CD4-positive, CD25-positive, alpha-beta regulatory T cell (primary cell): ENCODE measurements at regions not wholly inside any gene's neighbourhood (a gene's known extent, or its start where the extent isn't known, plus 50 kb on each side); places are given as distances from the start of the nearest gene placed in this dataset.

Experiments used
- ATAC-seq, 2 donors: fragments of 150-1000 bp; cut with Tn5 transposase; one replicate each; pipeline ENCODE4 v1.10.0; 2021; ENCODE audit warnings: low read depth in 2 of 2, moderate number of reproducible peaks in 2 of 2, moderate library complexity in 1 of 2
- DNase-seq, 3 donors: peaks; one replicate each; pipeline versions ENCODE4 v3.0.0 to v3.0.0-alpha.2; 2012 to 2022; ENCODE audit warnings: mixed read lengths in 1 of 3
- H3K27ac ChIP-seq: one replicate; pipeline ENCODE4 v1.7.0; 2013; ENCODE audit warnings: mild to moderate bottlenecking, low read length; ENCODE audit not compliant: insufficient read depth, poor library complexity, severe bottlenecking
- H3K27me3 ChIP-seq: one replicate; pipeline ENCODE4 v1.7.0; 2013; ENCODE audit warnings: low read length; ENCODE audit not compliant: control insufficient read depth, insufficient read depth
- H3K36me3 ChIP-seq: one replicate; pipeline ENCODE4 v1.7.0; 2013; ENCODE audit warnings: mild to moderate bottlenecking, low read length, moderate library complexity; ENCODE audit not compliant: control insufficient read depth, insufficient read depth
- H3K4me1 ChIP-seq: 2 replicates; pipeline ENCODE4 v1.7.0; 2013; ENCODE audit warnings: mild to moderate bottlenecking, low read length; ENCODE audit not compliant: insufficient read depth, control insufficient read depth, poor library complexity, severe bottlenecking
- H3K4me3 ChIP-seq: one replicate; pipeline ENCODE4 v1.7.0; 2013; ENCODE audit warnings: low read depth, mild to moderate bottlenecking, low read length, moderate library complexity
- H3K9me3 ChIP-seq, 2 experiments: 1 replicate in 1 of 2; 2 replicates in 1 of 2; pipeline ENCODE4 v1.7.0; 2013; ENCODE audit warnings: low read length in 2 of 2, mild to moderate bottlenecking in 1 of 2, moderate library complexity in 1 of 2; ENCODE audit not compliant: control insufficient read depth in 2 of 2
- H3K27ac Mint-ChIP-seq, 3 donors: one replicate each; pipeline ENCODE4 v1.8.0; 2020 to 2022; ENCODE audit warnings: mild to moderate bottlenecking in 3 of 3, mixed read lengths in 3 of 3, moderate library complexity in 2 of 3
- H3K27me3 Mint-ChIP-seq: one replicate; pipeline ENCODE4 v1.8.0; 2022; ENCODE audit warnings: mild to moderate bottlenecking, mixed read lengths
- H3K36me3 Mint-ChIP-seq: one replicate; pipeline ENCODE4 v1.8.0; 2020; ENCODE audit warnings: mixed read lengths
- H3K4me1 Mint-ChIP-seq, 4 donors: one replicate each; pipeline ENCODE4 v1.8.0; 2020 to 2022; ENCODE audit warnings: mixed read lengths in 4 of 4, mild to moderate bottlenecking in 1 of 4
- H3K4me3 Mint-ChIP-seq, 4 donors: one replicate each; pipeline ENCODE4 v1.8.0; 2020 to 2022; ENCODE audit warnings: mild to moderate bottlenecking in 4 of 4, mixed read lengths in 4 of 4, moderate library complexity in 3 of 4
- H3K9me3 Mint-ChIP-seq, 7 donors: one replicate each; pipeline ENCODE4 v1.8.0; 2020 to 2022; ENCODE audit warnings: mixed read lengths in 7 of 7, mild to moderate bottlenecking in 3 of 7, moderate library complexity in 2 of 7

- no peak overlapping the region for H3K4me3 ChIP-seq
These were observed 1255.4 kb upstream of the SPRY2 start for GRCh38 chr13:81596224-81596753.

DNA sequence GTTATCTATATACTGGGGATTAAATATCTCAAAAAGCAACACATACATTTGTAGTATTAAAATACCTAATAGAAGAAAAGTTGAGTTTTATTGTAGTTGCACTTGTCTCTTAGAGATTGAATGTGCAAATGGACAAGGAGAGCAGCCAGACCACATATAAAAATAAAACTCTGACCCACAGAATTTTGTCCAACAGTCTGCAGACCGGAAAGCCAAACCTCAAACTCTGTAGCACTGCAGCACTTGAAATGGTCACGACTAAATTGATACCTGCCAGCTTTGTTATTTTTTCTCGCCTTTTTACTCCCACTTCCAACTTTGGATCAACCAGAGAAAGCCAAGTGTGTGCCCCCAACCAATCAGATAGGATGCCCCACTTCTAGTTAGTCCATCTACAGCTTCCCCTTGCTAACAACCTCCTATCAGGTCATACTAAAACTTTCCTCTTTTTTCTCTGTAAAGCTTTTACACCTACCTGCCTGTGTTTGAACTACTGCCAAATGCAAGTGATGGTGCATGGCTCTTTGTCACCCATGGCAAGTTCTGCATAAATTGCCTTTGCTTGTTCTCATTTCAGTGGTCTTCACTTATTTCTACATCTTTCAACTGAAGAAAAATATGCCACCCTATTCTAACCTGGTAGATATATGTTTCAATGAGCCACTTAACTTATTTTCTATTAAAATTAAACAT, 1250.7 kb upstream of the SPRY2 start:
- H3K27me3 Mint-ChIP-seq: no peaks in the 10 kb centered on the region
- H3K4me1 ChIP-seq: no peaks in the 10 kb centered on the region
- H3K36me3 Mint-ChIP-seq: no peaks in the 10 kb centered on the region
- ATAC-seq (no peak), DNase-seq (no peak)
- no peaks in the 10 kb centered on the region for H3K36me3 ChIP-seq
- H3K4me1 Mint-ChIP-seq: no peaks in the 10 kb centered on the region
- H3K4me3 ChIP-seq: no peak overlapping the region
- no peak overlapping the region for H3K27ac ChIP-seq
- no peaks in the 10 kb centered on the region for H3K27me3 ChIP-seq
- no peak overlapping the region for H3K27ac Mint-ChIP-seq
- H3K9me3 ChIP-seq: peaks cover 0 to 10% of the 10 kb centered on the region in 2 experiments
- peaks cover 0 to 10% (median 4%) of the 10 kb centered on the region in 7 donors for H3K9me3 Mint-ChIP-seq
- no peak overlapping the region for H3K4me3 Mint-ChIP-seq

More at GRCh38 chr13:81596224-81596753, 1255.4 kb upstream of the SPRY2 start:
- Histone ChIP-seq H3K9me3 (peaks cover 2 to 10% of the 10 kb centered on the region in 2 experiments), H3K27ac (no peak overlapping the region), H3K27me3 (no peaks in the 10 kb centered on the region), H3K36me3 (no peaks in the 10 kb centered on the region), H3K4me1 (no peaks in the 10 kb centered on the region)
- ATAC-seq: no peak
- DNase-seq: no peak
- Mint-ChIP-seq H3K9me3 (peaks cover 0 to 10% (median 7%) of the 10 kb centered on the region in 7 donors), H3K36me3 (no peaks in the 10 kb centered on the region), H3K4me1 (no peaks in the 10 kb centered on the region), H3K27me3 (no peaks in the 10 kb centered on the region), H3K4me3 (no peak overlapping the region), H3K27ac (no peak overlapping the region)

DNA sequence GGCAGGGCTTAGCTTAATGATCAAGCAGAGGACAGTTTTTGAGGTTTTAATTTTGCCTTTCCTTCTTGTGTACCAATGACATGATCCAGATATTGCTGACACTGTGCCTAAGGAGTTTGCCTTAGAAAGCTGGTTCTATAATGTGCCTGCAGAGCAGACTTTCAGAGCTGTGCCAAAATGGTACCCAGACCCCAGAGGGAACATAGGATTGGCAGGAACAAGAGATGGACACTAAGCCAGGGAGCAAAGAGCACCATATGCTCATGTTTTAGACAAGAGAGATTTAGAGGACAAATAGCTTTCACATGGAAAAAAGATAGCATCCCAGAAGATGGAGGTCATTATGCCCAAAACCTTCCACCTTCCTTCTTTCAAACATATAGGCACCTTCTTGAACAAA, 1241.5 kb upstream of the SPRY2 start:
- Histone ChIP-seq H3K27ac (no peak overlapping the region), H3K4me3 (no peak overlapping the region), H3K27me3 (no peaks in the 10 kb centered on the region), H3K36me3 (no peaks in the 10 kb centered on the region), H3K9me3 (no peaks in the 10 kb centered on the region), H3K4me1 (no peaks in the 10 kb centered on the region)
- H3K36me3 Mint-ChIP-seq: no peaks in the 10 kb centered on the region
- H3K4me3 Mint-ChIP-seq: no peak overlapping the region
- ATAC-seq (no peak), DNase-seq (no peak)
- no peaks in the 10 kb centered on the region for H3K27me3 Mint-ChIP-seq
- no peak overlapping the region for H3K27ac Mint-ChIP-seq
- H3K4me1 Mint-ChIP-seq: peaks cover 0 to 1% (median 0%) of the 10 kb centered on the region in 4 donors
- peaks cover 0 to 19% (median 4%) of the 10 kb centered on the region in 7 donors for H3K9me3 Mint-ChIP-seq

GRCh38 chr13:81577601-81578195, 1236.8 kb upstream of the SPRY2 start:
- no peaks in the 10 kb centered on the region for H3K4me1 ChIP-seq
- H3K27ac Mint-ChIP-seq: no peak overlapping the region
- H3K4me3 ChIP-seq: no peak overlapping the region
- ATAC-seq (no peak), DNase-seq (no peak)
- H3K27me3 ChIP-seq: no peaks in the 10 kb centered on the region
- no peaks in the 10 kb centered on the region for H3K36me3 Mint-ChIP-seq
- no peaks in the 10 kb centered on the region for H3K36me3 ChIP-seq
- no peak overlapping the region for H3K27ac ChIP-seq
- peaks cover 0 to 1% (median 0%) of the 10 kb centered on the region in 4 donors for H3K4me1 Mint-ChIP-seq
- peaks cover 0 to 25% (median 2%) of the 10 kb centered on the region in 7 donors for H3K9me3 Mint-ChIP-seq
- no peaks in the 10 kb centered on the region for H3K27me3 Mint-ChIP-seq
- H3K4me3 Mint-ChIP-seq: no peak overlapping the region
- H3K9me3 ChIP-seq: no peaks in the 10 kb centered on the region

DNA sequence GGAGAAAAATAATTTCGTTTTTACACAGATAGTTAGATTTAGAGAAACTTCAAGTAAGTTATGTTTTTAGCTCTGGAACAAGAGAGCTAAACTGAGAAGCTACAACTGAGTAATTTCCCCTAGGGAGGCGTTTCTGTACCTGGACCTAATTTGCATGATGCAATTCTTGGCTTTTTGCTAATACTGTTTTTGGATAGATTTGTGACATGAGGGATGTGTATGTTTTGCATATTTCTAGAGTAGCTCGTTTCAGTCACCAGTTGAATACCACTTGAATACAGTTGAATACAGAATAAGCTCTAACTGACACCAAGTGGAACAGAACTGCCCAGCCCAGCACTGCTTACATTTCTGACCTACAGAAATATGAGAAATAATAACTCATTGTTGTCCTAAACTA, 1227.9 kb upstream of the SPRY2 start:
- Histone ChIP-seq H3K4me3 (no peak overlapping the region), H3K27me3 (no peaks in the 10 kb centered on the region), H3K27ac (no peak overlapping the region), H3K36me3 (no peaks in the 10 kb centered on the region), H3K4me1 (no peaks in the 10 kb centered on the region), H3K9me3 (no peaks in the 10 kb centered on the region)
- H3K27ac Mint-ChIP-seq: no peak overlapping the region
- no peak overlapping the region for H3K4me3 Mint-ChIP-seq
- ATAC-seq: no peak
- H3K27me3 Mint-ChIP-seq: no peaks in the 10 kb centered on the region
- no peaks in the 10 kb centered on the region for H3K4me1 Mint-ChIP-seq
- H3K9me3 Mint-ChIP-seq: peaks cover 2 to 12% (median 4%) of the 10 kb centered on the region in 7 donors
- no peaks in the 10 kb centered on the region for H3K36me3 Mint-ChIP-seq
- DNase-seq: no peak

DNA sequence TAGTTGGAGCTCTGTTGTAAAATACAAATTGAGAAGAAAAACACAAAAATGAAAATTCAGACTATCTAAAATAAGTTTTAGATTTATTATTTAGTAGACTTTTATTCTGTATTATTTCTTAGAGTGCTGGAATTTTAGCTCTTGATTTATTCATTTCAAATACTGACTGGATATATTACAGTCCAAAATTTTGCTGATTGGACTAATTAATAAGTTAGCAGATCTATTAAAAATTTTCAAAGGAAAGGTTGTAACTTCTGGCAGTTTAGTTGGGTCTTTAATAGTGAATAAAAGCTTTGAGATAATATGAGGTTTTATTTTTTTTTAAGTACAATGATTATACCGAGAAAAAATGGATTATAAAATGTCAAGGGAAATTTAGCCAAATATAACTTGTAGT, 1224.9 kb upstream of the SPRY2 start:
- H3K27me3 Mint-ChIP-seq: no peaks in the 10 kb centered on the region
- H3K4me1 Mint-ChIP-seq: no peaks in the 10 kb centered on the region
- peaks cover 3 to 14% (median 5%) of the 10 kb centered on the region in 7 donors for H3K9me3 Mint-ChIP-seq
- no peak overlapping the region for H3K4me3 Mint-ChIP-seq
- Histone ChIP-seq H3K4me3 (no peak overlapping the region), H3K4me1 (no peaks in the 10 kb centered on the region), H3K36me3 (no peaks in the 10 kb centered on the region), H3K27me3 (no peaks in the 10 kb centered on the region), H3K9me3 (no peaks in the 10 kb centered on the region), H3K27ac (no peak overlapping the region)
- H3K27ac Mint-ChIP-seq: no peak overlapping the region
- no peak for DNase-seq
- ATAC-seq: no peak
- H3K36me3 Mint-ChIP-seq: no peaks in the 10 kb centered on the region

DNA sequence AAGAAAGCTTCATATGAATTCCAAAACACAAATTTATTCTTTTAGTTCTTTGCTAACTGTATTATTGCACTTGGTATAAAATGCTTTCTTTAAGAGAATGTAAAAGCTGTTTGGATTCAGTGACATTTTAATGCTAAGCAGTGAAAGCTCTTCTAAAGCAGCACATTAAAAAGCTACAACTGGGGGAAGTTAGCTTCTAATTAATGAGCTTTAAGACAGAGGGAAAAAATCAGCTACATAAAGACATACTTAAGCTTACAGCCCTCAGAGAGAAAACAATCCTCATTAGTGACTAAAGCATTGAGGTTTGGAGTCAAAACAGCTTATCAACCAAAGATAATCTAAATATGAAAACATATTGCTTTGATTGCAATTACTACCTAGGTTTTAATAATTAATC, 1222.2 kb upstream of the SPRY2 start:
- H3K27me3 ChIP-seq: no peaks in the 10 kb centered on the region
- ATAC-seq: no peak
- no peak for DNase-seq
- H3K27ac ChIP-seq: no peak overlapping the region
- no peaks in the 10 kb centered on the region for H3K36me3 ChIP-seq
- no peaks in the 10 kb centered on the region for H3K4me1 Mint-ChIP-seq
- H3K27ac Mint-ChIP-seq: no peak overlapping the region
- no peak overlapping the region for H3K4me3 ChIP-seq
- peaks cover 0 to 9% (median 6%) of the 10 kb centered on the region in 7 donors for H3K9me3 Mint-ChIP-seq
- no peaks in the 10 kb centered on the region for H3K9me3 ChIP-seq
- no peak overlapping the region for H3K4me3 Mint-ChIP-seq
- no peaks in the 10 kb centered on the region for H3K4me1 ChIP-seq
- no peaks in the 10 kb centered on the region for H3K36me3 Mint-ChIP-seq
- no peaks in the 10 kb centered on the region for H3K27me3 Mint-ChIP-seq

- Histone ChIP-seq H3K27me3 (no peaks in the 10 kb centered on the region), H3K4me1 (no peaks in the 10 kb centered on the region), H3K36me3 (no peaks in the 10 kb centered on the region), H3K9me3 (no peaks in the 10 kb centered on the region), H3K4me3 (no peak overlapping the region), H3K27ac (no peak overlapping the region)
- no peaks in the 10 kb centered on the region for H3K4me1 Mint-ChIP-seq
- no peak for DNase-seq
- no peak overlapping the region for H3K4me3 Mint-ChIP-seq
- H3K27ac Mint-ChIP-seq: no peak overlapping the region
- peaks cover 0 to 10% (median 6%) of the 10 kb centered on the region in 7 donors for H3K9me3 Mint-ChIP-seq
- ATAC-seq: no peak
- H3K36me3 Mint-ChIP-seq: no peaks in the 10 kb centered on the region
- H3K27me3 Mint-ChIP-seq: no peaks in the 10 kb centered on the region
These were observed 1221.7 kb upstream of the SPRY2 start for GRCh38 chr13:81562598-81562997.
